ENCODE measurements at regions not wholly inside any gene's neighbourhood (a gene's known extent, or its start where the extent isn't known, plus 50 kb on each side); places are given as distances from the start of the nearest gene placed in this dataset.

- TF ChIP-seq CTCF (IDR thresholded peaks at IDR 0.05) = no peak
- no peak for TF ChIP-seq POLR2A (IDR thresholded peaks at IDR 0.05)
- H3K4me3 ChIP-seq (ENCODE audit: low read depth, poor library complexity, severe bottlenecking) = no peak overlapping the region
- DNase-seq (ENCODE audit: low spot score in 2 of 2) = no peak
- 45 to 56% methylated on average over 1 of the region's 1 CpG for WGBS, 2 donors
- intact Hi-C loops (cut with DNase I; ENCODE audit: low total_unique reads) = no loop called here
Observed at GRCh38 chr2:12636837-12637581, 79.7 kb upstream of the TRIB2 start.

DNA sequence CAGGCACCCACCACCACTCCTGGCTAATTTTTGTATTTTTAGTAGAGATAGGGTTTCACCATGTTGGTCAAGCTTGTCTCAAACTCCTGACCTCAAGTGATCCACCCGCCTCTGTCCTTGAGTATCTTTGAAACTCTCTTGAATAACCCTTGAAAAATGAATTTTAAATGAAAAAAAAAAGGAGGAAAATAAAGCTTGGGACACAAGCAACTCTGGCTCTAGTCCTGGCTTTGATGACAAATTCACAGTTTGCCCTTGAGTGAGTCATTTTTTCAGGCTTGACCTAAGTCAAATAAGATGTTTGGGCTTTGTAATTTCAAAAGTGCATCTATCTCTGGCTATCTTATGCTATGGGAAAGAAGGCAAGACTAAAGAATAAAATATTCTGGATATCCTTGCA lies 79.0 kb upstream of the TRIB2 start:
- DNase-seq (ENCODE audit: low spot score in 2 of 2) = no peak
- 80 to 92% methylated on average over 1 of the region's 1 CpG for WGBS, 2 donors
- TF ChIP-seq CTCF (IDR thresholded peaks at IDR 0.05) (no peak), POLR2A (IDR thresholded peaks at IDR 0.05) (no peak)
- H3K4me3 ChIP-seq (ENCODE audit: low read depth, poor library complexity, severe bottlenecking) = no peak overlapping the region
- intact Hi-C loops (cut with DNase I; ENCODE audit: low total_unique reads) = no loop called here

DNA sequence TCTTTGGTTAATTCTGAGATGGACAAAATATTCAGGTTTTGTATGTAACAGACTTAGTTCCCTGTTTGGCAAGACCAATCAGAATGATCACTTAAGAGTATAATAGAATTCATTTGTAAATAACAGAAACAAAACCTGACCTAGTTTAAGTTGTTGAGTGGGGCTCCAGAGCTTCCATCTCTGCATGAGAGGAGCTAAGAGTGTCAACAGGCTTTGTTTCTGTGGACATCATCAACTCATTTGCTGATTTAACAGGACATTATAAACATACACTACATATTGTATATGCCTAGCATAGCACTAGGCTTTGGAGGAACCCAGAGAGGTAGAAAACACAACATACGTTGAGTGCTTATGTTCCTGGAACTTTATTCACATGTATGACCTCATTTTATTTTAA lies 75.3 kb upstream of the TRIB2 start:
- H3K4me3 ChIP-seq (ENCODE audit: low read depth, poor library complexity, severe bottlenecking) = no peak overlapping the region
- WGBS, 2 donors = 59 to 71% methylated on average over 1 of the region's 1 CpG
- no peak for DNase-seq (ENCODE audit: low spot score in 2 of 2)
- no peak for TF ChIP-seq POLR2A (IDR thresholded peaks at IDR 0.05)
- no peak for TF ChIP-seq CTCF (IDR thresholded peaks at IDR 0.05)
- intact Hi-C loops (cut with DNase I; ENCODE audit: low total_unique reads) = no loop called here

- H3K4me3 ChIP-seq (ENCODE audit: low read depth, poor library complexity, severe bottlenecking) = no peak overlapping the region
- no peak for DNase-seq (ENCODE audit: low spot score in 2 of 2)
- intact Hi-C loops (cut with DNase I; ENCODE audit: low total_unique reads) = no loop called here
- WGBS, 2 donors = 38 to 42% methylated on average over 7 of the region's 7 CpGs
- no peak for TF ChIP-seq CTCF (IDR thresholded peaks at IDR 0.05)
- TF ChIP-seq POLR2A (IDR thresholded peaks at IDR 0.05) = no peak
Observed at GRCh38 chr2:12642332-12642731, 74.4 kb upstream of the TRIB2 start.

- intact Hi-C loops (cut with DNase I; ENCODE audit: low total_unique reads) = no loop called here
- TF ChIP-seq POLR2A (IDR thresholded peaks at IDR 0.05) = no peak
- TF ChIP-seq CTCF (IDR thresholded peaks at IDR 0.05) = no peak
- 63 to 70% methylated on average over 5 of the region's 5 CpGs for WGBS, 2 donors
Observed at GRCh38 chr2:12642859-12643258, 73.9 kb upstream of the TRIB2 start.

More at GRCh38 chr2:12642859-12643258, 73.9 kb upstream of the TRIB2 start:
- H3K4me3 ChIP-seq (ENCODE audit: low read depth, poor library complexity, severe bottlenecking) = no peak overlapping the region
- DNase-seq (ENCODE audit: low spot score in 2 of 2) = no peak
